GM23338 (cell line): ENCODE measurements at regions not wholly inside any gene's neighbourhood (a gene's known extent, or its start where the extent isn't known, plus 50 kb on each side); places are given as distances from the start of the nearest gene placed in this dataset.

Experiments
- CREB1 ChIP-seq: fragments of 250-450 bp; sonication (Bioruptor Pico); IDR thresholded peaks from 2 replicates; pipeline ENCODE4 v1.5.0; 2020; ENCODE audit warnings: low read depth, mild to moderate bottlenecking, moderate library complexity
- CTCF ChIP-seq, 2 experiments: fragments of 200-600 bp in 1 of 2; sonication (generic) in 1 of 2; conservative IDR thresholded peaks; 2 replicates each; pipeline versions ENCODE4 v1.5.1 to v1.6.1; 2016 to 2017; ENCODE audit warnings: antibody characterized with exemption in 2 of 2, low read depth in 2 of 2, mild to moderate bottlenecking in 2 of 2, moderate library complexity in 1 of 2
- ETS1 ChIP-seq: IDR thresholded peaks from 2 replicates; pipeline ENCODE4 v1.6.1; 2016; ENCODE audit warnings: antibody characterized with exemption
- EZH2 ChIP-seq: fragments of 200-600 bp; sonication (generic); IDR thresholded peaks from one replicate; pipeline ENCODE4 v1.8.0; 2017; ENCODE audit warnings: antibody characterized with exemption, mild to moderate bottlenecking, low read depth; ENCODE audit not compliant: unreplicated experiment
- EZH2phosphoT487 ChIP-seq: fragments of 200-600 bp; sonication (generic); IDR thresholded peaks from one replicate; pipeline ENCODE4 v1.8.1; 2018; ENCODE audit warnings: antibody characterized with exemption; ENCODE audit not compliant: unreplicated experiment
- JUNB ChIP-seq: IDR thresholded peaks from one replicate; pipeline ENCODE4 v1.6.1; 2016; ENCODE audit warnings: antibody characterized with exemption; ENCODE audit not compliant: unreplicated experiment
- POLR2AphosphoS5 ChIP-seq: IDR thresholded peaks from 2 replicates; pipeline ENCODE4 v1.6.1; 2016; ENCODE audit warnings: antibody characterized with exemption, low read depth
- REST ChIP-seq: IDR thresholded peaks from one replicate; pipeline ENCODE4 v1.6.1; 2018; ENCODE audit warnings: antibody characterized with exemption; ENCODE audit not compliant: unreplicated experiment
- STAT1 ChIP-seq: IDR thresholded peaks from one replicate; pipeline ENCODE4 v1.6.1; 2016; ENCODE audit warnings: antibody characterized with exemption; ENCODE audit not compliant: unreplicated experiment
- ZNF114 ChIP-seq: fragments of 250-450 bp; sonication (Bioruptor Pico); IDR thresholded peaks from 2 replicates; pipeline ENCODE4 v1.5.0; 2020; ENCODE audit warnings: mild to moderate bottlenecking, moderate library complexity

- TF ChIP-seq CTCF (conservative IDR thresholded peaks at IDR 0.05; ENCODE audit: low read depth in 2 of 2) (no peak), EZH2 (no peak), JUNB (no peak), POLR2AphosphoS5 (no peak), EZH2phosphoT487 (no peak), ZNF114 (CRISPR knock-in tag) (no peak), REST (no peak), CREB1 (CRISPR knock-in tag) (no peak), STAT1 (no peak), ETS1 (no peak)
Measured at GRCh38 chr6:132025468-132025867, 74.3 kb upstream of the CCN2 start.
